22Rv1 (cell line): ENCODE measurements at regions not wholly inside any gene's neighbourhood (a gene's known extent, or its start where the extent isn't known, plus 50 kb on each side); places are given as distances from the start of the nearest gene placed in this dataset.

Source experiments
- H3K27ac ChIP-seq: fragments of 450-650 bp; 2 replicates; pipeline ENCODE4 v1.5.1; 2017
- CTCF ChIP-seq: fragments of 450-650 bp; IDR thresholded peaks from 2 replicates; pipeline ENCODE4 v1.5.1; 2017; ENCODE audit warnings: mild to moderate bottlenecking
- ZFX ChIP-seq: fragments of 450-650 bp; IDR thresholded peaks from 2 replicates; pipeline ENCODE4 v1.6.1; 2017; ENCODE audit warnings: antibody characterized with exemption, borderline replicate concordance

- TF ChIP-seq CTCF (no peak), ZFX (no peak)
- H3K27ac ChIP-seq = no peak overlapping the region
Measured at GRCh38 chr5:98102936-98103335, 670.5 kb upstream of the RGMB start.

GRCh38 chr5:98103807-98104206 lies 669.7 kb upstream of the RGMB start:
- H3K27ac ChIP-seq = no peak overlapping the region
- no peak for TF ChIP-seq ZFX
- no peak for TF ChIP-seq CTCF

GRCh38 chr5:98104454-98105188 lies 668.8 kb upstream of the RGMB start:
- TF ChIP-seq CTCF (no peak), ZFX (no peak)
- H3K27ac ChIP-seq = no peak overlapping the region

- TF ChIP-seq ZFX (no peak), CTCF (no peak)
- H3K27ac ChIP-seq = no peak overlapping the region
Measured at GRCh38 chr5:98105681-98106080, 667.8 kb upstream of the RGMB start.

- TF ChIP-seq ZFX (no peak), CTCF (no peak)
- no peak overlapping the region for H3K27ac ChIP-seq
Measured at GRCh38 chr5:98106116-98107031, 667.1 kb upstream of the RGMB start.

- TF ChIP-seq ZFX (no peak), CTCF (no peak)
- no peak overlapping the region for H3K27ac ChIP-seq
Measured at GRCh38 chr5:98108497-98108896, 665.0 kb upstream of the RGMB start.

- H3K27ac ChIP-seq = no peak overlapping the region
- TF ChIP-seq CTCF (no peak), ZFX (no peak)
Measured at GRCh38 chr5:98109561-98110006, 663.9 kb upstream of the RGMB start.
